Common myeloid progenitor, CD34-positive (primary cell): ENCODE measurements at regions not wholly inside any gene's neighbourhood (a gene's known extent, or its start where the extent isn't known, plus 50 kb on each side); places are given as distances from the start of the nearest gene placed in this dataset.

ENCODE experiments used
- CTCF ChIA-PET: fragments of 350-600 bp; sonication (Branson Sonifier 250); formaldehyde crosslinking; loops from one replicate; lab custom pipeline; 2021; ENCODE audit warnings: antibody characterized with exemption; lab: Charles Lee
- POLR2A ChIA-PET: fragments of 350-600 bp; sonication (Branson Sonifier 250); formaldehyde crosslinking; loops from one replicate; lab custom pipeline; 2021; ENCODE audit warnings: antibody characterized with exemption; lab: Charles Lee
- DNase-seq, 3 donors: peaks; one replicate each; pipeline versions ENCODE4 v3.0.0 to v3.0.0-alpha.2; 2013
- H3K27ac ChIP-seq, 2 experiments: 1 replicate in 1 of 2; 2 replicates in 1 of 2; pipeline ENCODE4 v1.7.0; 2013; ENCODE audit warnings: inconsistent platforms in 2 of 2, low read length in 2 of 2, mild to moderate bottlenecking in 2 of 2, low read depth in 1 of 2, moderate library complexity in 1 of 2; ENCODE audit not compliant: severe bottlenecking in 2 of 2, insufficient read depth in 1 of 2, poor library complexity in 1 of 2
- H3K27me3 ChIP-seq, 5 experiments: replicated peaks in 2 of 5; 1 replicate in 3 of 5; 2 replicates in 2 of 5; pipeline versions ENCODE4 v1.6.1 to v1.7.0; 2013; ENCODE audit warnings: low read length in 4 of 5, mild to moderate bottlenecking in 2 of 5, moderate library complexity in 2 of 5, inconsistent platforms in 1 of 5; ENCODE audit not compliant: insufficient read depth in 5 of 5, control insufficient read depth in 4 of 5
- H3K36me3 ChIP-seq, 4 experiments: 1 replicate in 2 of 4; 2 replicates in 2 of 4; pipeline versions ENCODE4 v1.6.1 to v1.7.0; 2013; ENCODE audit warnings: low read length in 3 of 4, control low read depth in 1 of 4, mild to moderate bottlenecking in 1 of 4; ENCODE audit not compliant: control insufficient read depth in 4 of 4, insufficient read depth in 4 of 4
- H3K4me1 ChIP-seq, 4 experiments: 1 replicate in 3 of 4; 2 replicates in 1 of 4; pipeline versions ENCODE4 v1.6.1 to v1.7.1; 2013; ENCODE audit warnings: low read length in 3 of 4, mild to moderate bottlenecking in 3 of 4, control low read depth in 1 of 4, inconsistent platforms in 1 of 4, moderate library complexity in 1 of 4; ENCODE audit not compliant: control insufficient read depth in 4 of 4, insufficient read depth in 4 of 4; ENCODE audit errors: control extremely low read depth in 1 of 4
- H3K4me3 ChIP-seq, 7 experiments: 1 replicate in 4 of 7; 2 replicates in 3 of 7; pipeline versions ENCODE4 v1.5.1 to v1.7.0; 2013; ENCODE audit warnings: mild to moderate bottlenecking in 7 of 7, low read length in 6 of 7, moderate library complexity in 6 of 7, inconsistent platforms in 2 of 7, low read depth in 2 of 7, control low read depth in 1 of 7; ENCODE audit not compliant: insufficient read depth in 4 of 7, control insufficient read depth in 1 of 7; ENCODE audit errors: extremely low read depth in 1 of 7
- H3K9me3 ChIP-seq, 5 experiments: 1 replicate in 4 of 5; 2 replicates in 1 of 5; pipeline versions ENCODE4 v1.6.1 to v1.7.1; 2013; ENCODE audit warnings: low read length in 4 of 5, mild to moderate bottlenecking in 2 of 5, inconsistent platforms in 1 of 5, low read depth in 1 of 5, moderate library complexity in 1 of 5; ENCODE audit not compliant: control insufficient read depth in 4 of 5, insufficient read depth in 2 of 5; ENCODE audit errors: control extremely low read depth in 1 of 5
- WGBS: methylation state at CpG from one replicate; pipeline ENCODE4 v1.1.5; 2013; ENCODE audit not compliant: insufficient coverage; 5-methylcytosine and 5-hydroxymethylcytosine counted together

DNA sequence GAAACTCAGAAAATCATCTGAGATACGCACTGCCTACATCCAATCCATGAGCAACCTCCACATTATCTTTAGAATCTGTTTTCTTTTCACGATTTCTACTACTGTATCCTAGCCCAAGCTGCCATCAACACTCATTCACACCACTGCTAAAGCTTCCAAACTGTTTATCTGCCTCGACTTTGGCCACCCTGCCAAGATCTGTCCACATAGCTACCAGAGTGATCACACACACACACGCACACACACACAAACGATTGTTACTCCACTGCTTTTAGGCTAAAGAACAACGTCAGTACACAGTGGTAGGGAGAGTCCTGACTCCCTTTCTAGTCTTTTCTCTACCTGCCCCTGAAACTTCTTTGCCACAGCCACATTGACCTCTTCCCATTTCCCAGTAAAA lies 142.0 kb downstream of the CCDC71L start:
- no peaks in the 10 kb centered on the region for H3K4me1 ChIP-seq
- WGBS, result 89% methylated on average over 4 of the region's 6 CpGs
- H3K27ac ChIP-seq, result no peak overlapping the region
- no peak for DNase-seq
- ChIA-PET CTCF (no interaction called here), POLR2A (no interaction called here)
- H3K36me3 ChIP-seq, result no peaks in the 10 kb centered on the region
- no peak overlapping the region for H3K4me3 ChIP-seq
- H3K27me3 ChIP-seq, result peaks cover 0 to 3% (median 0%) of the 10 kb centered on the region in 5 experiments
- H3K9me3 ChIP-seq, result no peaks in the 10 kb centered on the region

DNA sequence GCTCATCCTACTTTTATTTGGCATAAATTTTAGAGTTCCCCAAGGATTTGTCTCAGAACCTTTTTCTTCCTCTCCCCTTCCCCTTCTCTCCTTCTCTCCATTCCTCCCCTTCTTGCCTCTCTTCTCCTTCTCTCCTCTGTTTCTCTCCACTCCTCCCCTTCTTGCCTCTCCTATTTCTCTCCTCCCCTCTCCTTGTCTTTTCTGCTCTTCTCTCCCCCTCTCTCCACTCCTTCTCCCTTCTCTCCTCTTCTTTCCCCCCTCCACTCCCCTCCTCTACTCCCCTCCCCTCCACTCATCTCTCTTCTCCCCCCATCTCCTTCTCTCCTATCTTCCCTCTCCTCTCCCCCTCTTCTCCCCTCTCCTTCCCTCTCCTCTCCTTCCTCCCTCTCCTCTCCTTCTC lies 142.7 kb downstream of the CCDC71L start:
- DNase-seq, result no peak
- no peak overlapping the region for H3K4me3 ChIP-seq
- H3K27ac ChIP-seq, result no peak overlapping the region
- ChIA-PET CTCF (no interaction called here), POLR2A (interaction anchor here (0.7 kb wide), 1 partner anchor 204 kb away, joined by 3 read pairs; no protein-coding TSS in a partner anchor)
- H3K4me1 ChIP-seq, result no peaks in the 10 kb centered on the region
- H3K9me3 ChIP-seq, result no peaks in the 10 kb centered on the region
- peaks cover 0 to 3% (median 0%) of the 10 kb centered on the region in 5 experiments for H3K27me3 ChIP-seq
- no peaks in the 10 kb centered on the region for H3K36me3 ChIP-seq

DNA sequence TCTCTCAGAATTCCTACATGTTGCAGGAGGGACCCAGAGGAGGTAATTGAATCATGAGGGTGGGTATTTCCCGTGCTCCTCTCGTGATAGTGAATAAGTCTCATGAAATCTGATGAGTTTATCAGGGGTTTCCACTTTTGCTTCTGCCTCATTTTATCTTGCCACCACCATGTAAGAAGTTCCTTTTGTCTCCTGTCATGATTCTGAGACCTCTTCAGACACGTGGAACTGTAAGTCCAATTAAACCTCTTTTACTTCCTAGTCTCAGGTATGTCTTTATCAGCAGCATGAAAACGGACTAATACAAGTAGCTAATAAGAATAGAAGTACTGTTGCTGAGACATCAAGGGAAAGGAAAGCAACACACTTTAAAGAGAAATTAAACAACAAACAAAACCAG lies 143.4 kb downstream of the CCDC71L start:
- no peak for DNase-seq
- Histone ChIP-seq H3K36me3 (no peaks in the 10 kb centered on the region), H3K9me3 (no peaks in the 10 kb centered on the region), H3K27me3 (peaks cover 0 to 3% (median 0%) of the 10 kb centered on the region in 5 experiments), H3K4me1 (no peaks in the 10 kb centered on the region), H3K4me3 (no peak overlapping the region), H3K27ac (no peak overlapping the region)
- ChIA-PET POLR2A (interaction anchor here (0.7 kb wide), 1 partner anchor 205 kb away, joined by 3 read pairs; no protein-coding TSS in a partner anchor), CTCF (no interaction called here)
- 100% methylated on average over 2 of the region's 4 CpGs for WGBS

- H3K4me3 ChIP-seq, result no peak overlapping the region
- H3K36me3 ChIP-seq, result no peaks in the 10 kb centered on the region
- H3K4me1 ChIP-seq, result no peaks in the 10 kb centered on the region
- H3K9me3 ChIP-seq, result no peaks in the 10 kb centered on the region
- ChIA-PET POLR2A (no interaction called here), CTCF (interaction anchor here (1.1 kb wide), 1 partner anchor 15 kb away, joined by 3 read pairs; no protein-coding TSS in a partner anchor)
- DNase-seq, result no peak
- H3K27ac ChIP-seq, result no peak overlapping the region
- H3K27me3 ChIP-seq, result peaks cover 0 to 3% (median 0%) of the 10 kb centered on the region in 5 experiments
- WGBS, result no CpG with 5 or more reads among the region's 3 CpGs
Observed at GRCh38 chr7:106515321-106515720, 145.6 kb downstream of the CCDC71L start.

GRCh38 chr7:106514881-106515280 lies 146.1 kb downstream of the CCDC71L start:
- H3K4me3 ChIP-seq, result no peak overlapping the region
- peaks cover 0 to 3% (median 0%) of the 10 kb centered on the region in 5 experiments for H3K27me3 ChIP-seq
- POLR2A ChIA-PET, result no interaction called here
- DNase-seq, result no peak
- no peaks in the 10 kb centered on the region for H3K9me3 ChIP-seq
- CTCF ChIA-PET, result interaction anchor here (1.1 kb wide), 1 partner anchor 15 kb away, joined by 3 read pairs; no protein-coding TSS in a partner anchor
- H3K4me1 ChIP-seq, result no peaks in the 10 kb centered on the region
- no peaks in the 10 kb centered on the region for H3K36me3 ChIP-seq
- WGBS, result 100% methylated on average over 2 of the region's 3 CpGs
- no peak overlapping the region for H3K27ac ChIP-seq

DNA sequence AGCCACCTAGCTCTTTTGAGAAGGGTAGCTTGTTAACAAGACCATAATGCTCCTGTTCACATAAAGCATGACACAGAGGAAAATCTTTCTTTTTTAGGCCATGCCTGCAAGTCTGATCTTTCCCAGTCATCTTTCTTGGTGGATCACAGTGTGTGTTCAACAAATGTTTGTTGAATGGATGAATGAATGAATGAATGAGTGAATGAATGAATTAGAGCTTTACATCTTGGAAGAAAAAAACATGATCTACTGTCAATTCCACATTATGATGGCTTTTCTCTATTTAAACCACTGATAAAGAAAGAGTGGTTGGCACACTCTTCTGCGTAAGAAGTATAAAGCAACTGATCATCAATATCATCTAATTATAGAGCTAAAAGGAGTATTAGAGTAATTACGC lies 148.7 kb downstream of the CCDC71L start:
- Histone ChIP-seq H3K4me1 (no peaks in the 10 kb centered on the region), H3K27ac (no peak overlapping the region), H3K4me3 (no peak overlapping the region), H3K27me3 (no peaks in the 10 kb centered on the region), H3K9me3 (peaks cover 0 to 3% (median 0%) of the 10 kb centered on the region in 5 experiments), H3K36me3 (no peaks in the 10 kb centered on the region)
- WGBS, result no CpG with 5 or more reads among the region's 2 CpGs
- no peak for DNase-seq
- POLR2A ChIA-PET, result no interaction called here
- CTCF ChIA-PET, result no interaction called here

DNA sequence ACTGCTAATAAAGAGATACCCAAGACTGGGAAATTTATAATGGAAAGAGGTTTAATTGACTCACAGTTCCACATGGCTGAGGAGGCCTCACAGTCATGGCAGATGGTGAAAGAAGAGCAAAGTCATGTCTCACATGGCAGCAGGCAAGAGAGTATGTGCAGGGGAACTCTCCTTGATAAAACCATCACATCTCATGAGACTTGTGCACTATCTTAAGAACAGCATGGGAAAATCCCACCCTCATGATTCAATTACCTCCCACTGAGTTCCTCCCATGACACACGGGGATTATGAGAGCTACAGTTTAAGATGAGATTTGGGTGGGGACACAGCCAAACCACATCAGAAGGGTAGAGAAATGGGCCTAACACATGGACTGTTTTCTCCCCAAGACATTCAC lies 156.3 kb downstream of the CCDC71L start:
- ChIA-PET CTCF (no interaction called here), POLR2A (no interaction called here)
- Histone ChIP-seq H3K27me3 (no peaks in the 10 kb centered on the region), H3K36me3 (no peaks in the 10 kb centered on the region), H3K4me1 (peaks cover 0 to 8% (median 5%) of the 10 kb centered on the region in 4 experiments), H3K4me3 (no peak overlapping the region), H3K27ac (no peak overlapping the region), H3K9me3 (peaks cover 0 to under 1% (median 0%) of the 10 kb centered on the region in 5 experiments)
- no CpG with 5 or more reads among the region's 1 CpG for WGBS
- DNase-seq, result no peak
